WI38 (cell line): ENCODE measurements at regions not wholly inside any gene's neighbourhood (a gene's known extent, or its start where the extent isn't known, plus 50 kb on each side); places are given as distances from the start of the nearest gene placed in this dataset.
"Not testable (repeated sequence)": the region's sequence is repeated elsewhere in the genome, so short reads cannot be mapped to it uniquely, and the experiment has no call there.

Experiments
- H3K4me3 ChIP-seq: 2 replicates; pipeline ENCODE4 v1.5.1; 2011; ENCODE audit warnings: low read depth, mild to moderate bottlenecking, control low read depth, low read length
- CTCF ChIP-seq: IDR thresholded peaks from 2 replicates; pipeline ENCODE4 v1.5.1; 2012; ENCODE audit warnings: low read depth, mild to moderate bottlenecking, control low read depth, low read length

DNA sequence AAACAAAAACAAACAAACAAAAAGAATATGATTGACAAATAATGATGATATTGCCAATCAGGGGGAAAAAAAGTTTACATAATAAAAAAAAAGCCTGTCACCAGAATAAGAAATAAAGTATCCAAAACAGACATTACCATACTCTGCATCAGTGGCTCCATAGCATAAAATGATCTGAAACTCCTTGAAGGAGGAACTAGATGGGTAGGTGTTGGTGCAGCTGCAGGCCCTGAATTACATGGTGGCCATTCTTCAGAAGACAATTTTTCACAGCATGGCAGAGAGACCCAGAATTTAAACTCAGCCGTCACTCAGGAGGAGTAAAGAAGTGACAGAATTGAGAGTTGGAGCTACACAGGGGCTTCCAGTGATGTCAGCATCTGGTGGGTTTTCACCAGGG, 60.2 kb downstream of the GLUL start:
- TF ChIP-seq CTCF: no peak
- no peak overlapping the region for H3K4me3 ChIP-seq

GRCh38 chr1:182330303-182330702, 61.3 kb downstream of the GLUL start:
- TF ChIP-seq CTCF: no peak
- no peak overlapping the region for H3K4me3 ChIP-seq

DNA sequence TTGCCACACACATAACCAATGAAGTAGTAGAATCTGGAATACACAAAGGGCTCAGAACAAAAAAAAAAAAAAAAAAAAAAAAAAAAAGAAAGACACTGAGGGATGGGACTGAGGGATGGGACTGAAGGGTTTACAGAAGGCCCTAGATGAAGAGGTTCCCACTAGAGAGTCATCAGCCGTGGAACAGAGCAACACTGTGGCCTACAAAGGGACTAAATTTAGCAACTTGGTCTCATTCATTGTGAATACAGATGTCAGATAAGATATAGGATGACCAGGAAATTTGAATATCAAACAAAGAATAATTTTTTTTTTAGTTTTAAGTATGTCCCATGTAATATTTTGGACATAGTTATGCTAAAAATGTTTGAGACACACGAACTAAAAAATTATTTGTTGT, 62.1 kb downstream of the GLUL start:
- no peak overlapping the region for H3K4me3 ChIP-seq
- TF ChIP-seq CTCF: no peak

DNA sequence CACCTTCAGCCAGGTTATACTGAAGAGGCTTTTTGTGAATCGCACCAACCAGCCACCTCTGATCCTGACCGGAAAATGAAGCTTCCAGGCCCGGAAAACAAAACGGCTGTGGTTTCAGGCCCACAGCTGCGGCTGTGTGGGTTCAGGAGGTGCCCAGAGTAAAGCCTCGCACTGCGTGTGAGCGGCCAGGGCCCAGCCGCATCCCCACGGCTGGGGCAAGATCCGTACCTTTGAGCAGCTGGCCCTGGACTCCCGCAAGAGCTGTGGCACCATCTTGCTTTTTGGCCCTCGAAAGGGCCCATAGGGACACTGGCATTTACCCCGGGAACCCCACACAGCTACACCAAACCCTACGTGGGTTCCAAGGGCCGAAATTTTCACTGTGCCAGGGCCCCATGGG, 63.0 kb downstream of the GLUL start:
- H3K4me3 ChIP-seq: no peak overlapping the region
- TF ChIP-seq CTCF: no peak

DNA sequence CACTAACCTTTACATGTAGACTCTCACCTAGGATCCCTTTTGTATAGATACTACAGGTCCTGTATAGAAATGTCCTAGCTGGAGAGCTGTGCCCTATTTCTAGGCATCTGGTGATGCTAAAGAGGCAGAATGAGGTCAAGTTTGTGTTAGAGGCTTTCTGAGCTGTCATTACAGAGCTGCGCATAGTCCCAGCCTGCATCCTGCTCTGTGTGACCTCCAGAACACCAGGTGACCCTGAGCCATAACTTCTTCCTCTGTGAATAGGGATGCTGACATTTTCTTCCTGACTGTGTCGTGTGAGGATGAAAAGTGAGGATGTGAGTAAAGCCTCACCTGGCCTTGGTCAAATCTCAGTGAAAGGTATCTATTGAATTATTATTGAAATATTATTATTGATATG, 66.3 kb downstream of the GLUL start:
- H3K4me3 ChIP-seq: no peak overlapping the region
- TF ChIP-seq CTCF: no peak

GRCh38 chr1:182321532-182321931, 70.1 kb downstream of the GLUL start:
- H3K4me3 ChIP-seq: not testable (repeated sequence)

- no peak for TF ChIP-seq CTCF
- H3K4me3 ChIP-seq: no peak overlapping the region
Observed at GRCh38 chr1:182317611-182318161, 73.9 kb downstream of the GLUL start.

DNA sequence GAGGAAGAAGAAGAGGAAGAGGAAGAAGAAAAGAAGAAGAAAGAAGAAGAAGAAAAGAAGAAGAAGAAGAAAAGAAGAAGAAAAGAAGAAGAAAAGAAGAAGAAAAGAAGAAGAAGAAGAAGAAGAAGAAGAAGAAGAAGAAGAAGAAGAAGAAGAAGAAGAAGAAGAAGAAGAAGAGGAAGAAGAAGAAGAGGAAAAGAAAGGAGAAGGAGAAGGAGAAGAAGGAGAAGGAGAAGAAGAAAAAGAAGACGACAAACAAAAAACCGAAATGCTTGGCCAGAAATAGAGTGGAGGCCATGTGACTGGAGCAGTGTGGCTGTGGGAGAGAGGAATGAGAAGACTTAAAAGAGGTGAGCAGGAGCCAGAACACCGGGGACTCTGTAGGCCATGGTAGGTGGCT, 75.1 kb downstream of the GLUL start:
- H3K4me3 ChIP-seq: not testable (repeated sequence)
